Hepatic stellate cell (primary cell): ENCODE measurements at regions not wholly inside any gene's neighbourhood (a gene's known extent, or its start where the extent isn't known, plus 50 kb on each side); places are given as distances from the start of the nearest gene placed in this dataset.

Experiments used
- DNase-seq: peaks from one replicate; pipeline ENCODE4 v3.0.0; 2011; ENCODE audit warnings: low spot score

GRCh38 chr22:49435596-49435995 lies 392.1 kb downstream of the BRD1 start:
- no peak for DNase-seq

DNA sequence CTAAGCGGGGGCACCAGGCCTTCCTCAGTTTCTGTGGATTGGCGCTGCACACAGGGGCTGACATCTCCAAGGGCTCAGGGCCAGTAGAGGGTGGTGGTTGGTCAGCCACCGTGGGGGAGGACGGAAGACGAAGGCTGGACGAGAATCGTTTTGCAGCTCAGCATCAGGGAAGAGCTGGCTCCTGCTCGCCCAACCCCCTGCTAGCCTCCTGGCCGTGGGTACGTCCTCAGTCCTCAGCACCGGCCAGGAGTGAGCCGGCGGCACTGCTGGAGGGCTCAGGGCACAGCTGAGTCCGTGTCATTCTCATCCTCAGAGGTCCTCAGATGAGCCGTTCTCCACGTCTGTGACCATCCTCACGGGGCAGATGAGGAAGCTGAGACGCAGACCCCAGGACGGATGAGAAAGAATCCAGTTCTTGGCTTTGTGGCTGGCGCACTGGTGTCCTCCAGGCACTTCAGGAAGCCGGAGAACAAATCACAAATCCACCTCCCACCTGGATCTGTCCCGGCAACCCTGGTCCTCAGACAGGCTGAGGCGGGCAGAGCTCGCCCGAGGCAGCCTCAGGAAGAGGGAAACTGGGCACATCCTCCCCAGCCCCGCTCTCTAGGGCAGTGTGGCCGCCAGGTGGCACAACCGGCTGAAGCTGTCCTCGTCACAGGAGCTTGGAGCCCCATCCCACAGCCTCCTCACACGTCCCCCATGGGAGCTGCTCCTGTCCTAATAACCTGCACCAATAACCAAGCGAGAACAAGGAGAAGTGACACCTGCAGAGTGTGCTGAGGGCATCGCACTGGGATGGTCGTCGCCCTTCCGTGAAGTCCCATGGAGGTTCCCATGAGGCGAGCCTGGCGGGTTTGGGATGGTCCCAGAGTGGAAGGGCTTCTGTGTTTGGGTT lies 393.7 kb downstream of the BRD1 start:
- DNase-seq: no peak

- no peak for DNase-seq
These were observed 394.7 kb downstream of the BRD1 start for GRCh38 chr22:49432897-49433443.

DNA sequence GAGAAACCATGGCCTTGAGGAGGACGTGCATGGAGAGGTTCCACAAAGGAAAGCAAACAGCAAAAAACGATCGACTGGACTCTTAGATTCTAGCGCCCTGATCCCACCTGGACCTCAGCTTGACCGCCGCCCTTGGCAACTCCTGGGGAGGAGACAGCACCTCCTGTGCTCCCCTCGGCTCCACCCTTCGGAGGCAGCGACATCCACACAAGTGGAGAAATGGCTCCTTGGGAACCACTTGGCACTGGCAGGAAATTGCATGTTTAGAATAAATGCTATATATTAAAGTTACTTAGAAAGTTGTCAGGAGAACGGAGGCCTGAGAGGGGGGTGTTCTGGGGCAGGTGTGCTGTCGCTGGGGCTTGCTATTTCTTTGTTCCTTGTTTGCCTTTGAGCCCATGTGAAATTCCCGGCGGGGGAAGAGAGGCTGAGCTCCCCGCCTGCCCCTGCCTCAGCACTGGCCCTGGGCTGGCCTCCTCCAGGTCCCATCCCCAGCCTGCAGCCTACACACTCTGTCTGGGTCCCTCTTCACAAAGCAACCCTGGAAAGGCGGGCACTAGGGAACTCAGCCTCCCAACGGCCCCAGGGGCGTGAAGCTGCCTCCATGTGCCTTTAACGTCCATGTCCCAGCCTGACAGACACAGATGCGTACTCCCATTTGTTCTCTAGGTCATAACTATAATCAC lies 395.3 kb downstream of the BRD1 start:
- DNase-seq: no peak

DNA sequence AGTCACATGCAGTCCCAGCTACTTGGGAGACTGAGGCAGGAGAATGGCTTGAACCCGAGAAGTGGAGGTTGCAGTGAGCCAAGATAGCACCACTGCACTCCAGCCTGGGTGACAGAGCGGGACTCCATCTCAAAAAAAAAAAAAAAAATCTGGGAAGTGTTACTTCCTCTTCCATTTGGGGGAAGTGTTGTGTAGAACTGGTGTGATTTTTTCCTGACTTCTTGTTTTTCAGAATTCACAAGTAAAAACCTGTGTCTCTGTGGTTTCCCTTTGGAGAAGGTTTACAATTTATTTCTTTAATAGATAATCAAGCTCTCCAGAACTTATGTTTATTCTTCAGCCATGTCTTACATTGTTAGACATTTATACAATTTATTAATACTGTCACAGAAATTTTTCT lies 396.1 kb downstream of the BRD1 start:
- no peak for DNase-seq

GRCh38 chr22:49429066-49429465 lies 398.6 kb downstream of the BRD1 start:
- DNase-seq: no peak

- no peak for DNase-seq
These were observed 399.7 kb downstream of the BRD1 start for GRCh38 chr22:49427941-49428340.

DNA sequence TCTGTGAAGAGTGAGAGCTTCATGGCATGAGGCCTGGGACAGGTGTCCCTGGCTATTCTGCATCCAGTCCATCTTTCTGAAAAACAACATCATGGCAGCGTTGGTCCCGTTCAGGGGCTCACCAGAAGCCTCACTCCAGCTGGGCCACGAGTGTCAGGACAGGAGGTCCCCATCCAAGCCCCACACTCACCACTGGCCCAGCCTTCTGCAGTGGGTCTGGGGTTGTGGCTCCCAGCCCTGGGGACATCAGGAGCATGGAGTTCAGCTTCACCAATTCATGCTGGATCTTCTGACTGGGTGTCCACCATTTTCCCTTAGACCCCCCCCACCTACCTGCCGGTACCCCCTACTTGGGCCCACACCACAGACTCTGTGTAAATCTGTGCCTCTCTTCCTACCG lies 400.3 kb downstream of the BRD1 start:
- DNase-seq: no peak

DNA sequence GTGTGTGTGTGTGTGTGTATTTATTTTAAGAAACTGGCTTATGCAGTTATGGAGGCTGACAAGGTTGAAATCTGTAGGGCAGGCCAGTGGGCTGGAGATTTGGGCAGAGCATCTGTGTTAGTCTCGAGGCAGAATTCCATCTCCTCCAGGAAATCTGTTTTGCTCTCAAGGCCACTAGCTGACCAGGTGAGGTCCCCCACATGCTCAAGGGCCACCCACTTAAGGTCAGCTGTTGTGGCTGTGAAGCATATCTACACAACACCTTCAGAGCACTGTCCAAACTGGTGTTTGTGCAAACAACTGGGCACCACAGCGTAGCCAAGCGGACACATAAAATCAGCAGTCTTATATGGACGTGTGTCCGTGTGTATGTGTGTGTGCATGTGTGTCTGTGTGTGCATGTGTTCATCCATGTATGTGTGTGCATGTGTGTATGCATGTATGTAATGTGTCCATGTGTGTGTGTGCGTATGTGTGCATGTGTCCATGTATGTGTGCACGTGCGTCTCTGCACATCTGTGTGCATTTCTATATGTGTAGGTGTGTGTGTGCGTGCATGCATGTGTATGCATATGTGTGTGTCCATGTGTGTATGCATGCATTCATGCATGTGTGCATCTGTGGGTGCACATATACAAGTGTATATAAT lies 400.9 kb downstream of the BRD1 start:
- no peak for DNase-seq

GRCh38 chr22:49426098-49426497 lies 401.6 kb downstream of the BRD1 start:
- DNase-seq: no peak

DNA sequence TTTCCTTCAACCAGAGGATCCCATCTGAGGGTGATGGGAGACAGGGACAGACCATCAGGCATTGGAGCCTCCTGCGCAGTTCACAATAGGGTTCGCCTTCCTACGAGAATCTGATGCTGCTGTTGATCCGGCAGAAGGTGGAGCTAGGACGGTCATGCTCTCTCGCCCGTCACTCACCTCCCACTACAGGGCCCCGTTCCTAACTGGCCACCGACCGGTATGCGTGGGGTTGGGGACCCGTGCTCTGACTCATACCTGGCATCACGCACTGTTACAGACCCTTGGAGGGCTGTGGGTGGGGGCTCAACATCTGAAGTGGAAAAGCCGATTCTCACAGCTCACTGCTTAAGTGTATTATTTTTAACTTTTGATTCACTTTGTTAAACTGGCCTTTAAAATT lies 402.3 kb downstream of the BRD1 start:
- no peak for DNase-seq

DNA sequence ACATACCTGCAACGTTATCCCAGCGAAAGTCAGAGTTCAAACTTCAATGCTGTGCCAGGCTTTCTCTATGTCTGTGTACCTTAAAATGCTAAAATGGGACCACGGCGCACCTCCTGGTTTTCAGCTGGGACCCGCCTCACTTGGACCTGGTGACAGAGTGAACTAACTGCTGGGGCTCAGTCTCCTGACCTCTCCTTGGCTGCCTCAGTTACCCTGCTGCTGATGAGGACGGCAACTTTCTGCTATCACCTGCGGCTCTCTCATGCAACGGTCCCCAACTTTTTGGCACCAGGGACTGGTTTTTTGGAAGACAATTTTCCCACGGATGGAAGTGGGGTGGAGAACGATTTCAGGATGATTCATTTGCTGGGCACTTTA lies 402.8 kb downstream of the BRD1 start:
- no peak for DNase-seq

- no peak for DNase-seq
These were observed 404.5 kb downstream of the BRD1 start for GRCh38 chr22:49423125-49423650.

DNA sequence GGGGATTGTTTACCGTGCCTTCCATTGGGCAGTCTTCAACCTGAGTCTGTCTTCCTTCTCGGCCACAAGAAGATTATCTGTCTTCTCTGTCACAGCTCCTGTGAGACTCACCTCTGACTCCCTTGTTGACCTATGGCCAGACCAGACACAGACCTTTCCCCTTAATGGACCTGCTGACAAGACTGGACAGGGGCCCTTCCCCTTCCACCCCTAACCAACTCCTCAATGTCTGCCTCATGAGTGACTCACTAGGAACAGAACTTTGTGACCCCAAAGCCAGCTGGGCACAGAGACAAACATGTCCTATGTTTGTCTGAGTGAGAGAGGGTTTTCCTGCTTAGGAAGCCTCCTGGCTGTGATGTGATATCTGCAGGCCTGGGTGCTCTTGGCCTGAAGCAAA lies 405.0 kb downstream of the BRD1 start:
- no peak for DNase-seq

GRCh38 chr22:49420651-49421050 lies 407.0 kb downstream of the BRD1 start:
- DNase-seq: no peak

DNA sequence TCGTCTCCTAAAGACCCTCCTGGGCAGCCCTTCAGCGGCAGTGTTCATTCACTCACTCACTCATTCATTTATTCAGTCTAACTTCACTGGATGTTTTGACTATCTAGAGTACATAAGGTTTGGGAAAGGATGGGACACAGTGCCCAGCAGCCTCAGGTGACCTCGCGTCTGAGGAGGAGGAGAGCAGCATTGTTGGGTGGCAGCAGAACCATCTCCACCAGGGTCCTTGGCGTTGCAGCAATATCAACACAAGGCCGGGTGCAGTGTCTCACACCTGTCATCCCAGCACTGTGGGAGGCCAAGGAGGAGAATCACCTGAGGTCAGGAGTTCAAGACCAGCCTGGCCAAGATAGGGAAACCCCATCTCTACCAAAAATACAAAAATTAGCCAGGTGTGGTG lies 408.0 kb downstream of the BRD1 start:
- no peak for DNase-seq

GRCh38 chr22:49418943-49419342 lies 408.7 kb downstream of the BRD1 start:
- DNase-seq: no peak

- no peak for DNase-seq
These were observed 409.3 kb downstream of the BRD1 start for GRCh38 chr22:49418341-49418894.

DNA sequence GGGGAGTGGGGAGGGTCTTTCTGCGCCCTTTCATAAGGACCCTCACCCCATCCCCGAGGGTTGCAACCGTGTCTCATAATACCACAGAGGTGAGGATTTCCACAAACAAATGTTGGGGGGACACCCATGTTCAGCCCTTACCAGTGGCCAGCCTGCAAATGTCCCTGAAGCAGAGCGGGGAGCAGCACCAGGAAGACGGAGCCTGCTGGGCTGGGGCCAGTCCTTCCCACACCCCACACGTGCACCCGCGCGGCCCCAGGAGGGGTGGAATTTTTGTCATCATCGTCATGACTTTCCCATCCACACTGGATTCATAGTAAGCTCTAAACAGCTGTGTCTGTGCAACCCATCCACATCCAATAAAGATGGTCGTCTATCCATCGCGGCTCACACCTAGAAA lies 409.8 kb downstream of the BRD1 start:
- no peak for DNase-seq

DNA sequence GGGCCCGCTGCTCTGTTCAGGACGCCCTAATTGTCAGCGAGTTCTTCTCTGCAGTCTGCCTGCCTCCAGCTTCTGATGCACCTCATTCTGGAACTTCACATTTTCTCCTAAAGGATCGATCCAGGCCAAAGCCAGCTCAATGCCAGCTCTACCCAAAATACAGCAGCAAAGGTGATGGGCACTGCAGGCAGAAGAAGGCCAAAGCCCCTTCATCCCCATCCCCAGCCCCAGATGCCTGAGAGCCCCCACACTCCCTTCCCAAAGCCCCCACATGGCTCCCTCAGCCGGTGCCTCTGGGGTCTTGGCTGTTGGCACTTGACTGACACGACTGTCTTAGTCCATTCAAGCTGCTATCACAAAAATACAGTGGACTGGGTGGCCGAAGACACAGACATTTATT lies 410.3 kb downstream of the BRD1 start:
- no peak for DNase-seq

GRCh38 chr22:49415151-49415951 lies 412.3 kb downstream of the BRD1 start:
- no peak for DNase-seq
